Neuronal stem cell (in vitro differentiated cells): ENCODE measurements at regions not wholly inside any gene's neighbourhood (a gene's known extent, or its start where the extent isn't known, plus 50 kb on each side); places are given as distances from the start of the nearest gene placed in this dataset.

Source experiments
- DNase-seq: peaks from one replicate; pipeline ENCODE4 v3.0.0-alpha.2; 2013; ENCODE audit warnings: low spot score
- H2AFZ ChIP-seq: one replicate; pipeline ENCODE4 v1.6.1; 2013; ENCODE audit warnings: mild to moderate bottlenecking, low read length, inconsistent platforms
- H2AK5ac ChIP-seq: 2 replicates; pipeline ENCODE4 v1.6.1; 2013; ENCODE audit warnings: low read depth, mild to moderate bottlenecking, inconsistent platforms, low read length, moderate library complexity, mixed read lengths
- H2BK120ac ChIP-seq: 2 replicates; pipeline ENCODE4 v1.6.1; 2013; ENCODE audit warnings: low read depth, mild to moderate bottlenecking, inconsistent platforms, low read length, moderate library complexity, mixed read lengths
- H2BK12ac ChIP-seq: one replicate; pipeline ENCODE4 v1.6.1; 2013; ENCODE audit warnings: low read length, inconsistent platforms
- H2BK15ac ChIP-seq: 2 replicates; pipeline ENCODE4 v1.6.1; 2013; ENCODE audit warnings: mild to moderate bottlenecking, low read length, inconsistent platforms, mixed read lengths
- H2BK5ac ChIP-seq: one replicate; pipeline ENCODE4 v1.6.1; 2013; ENCODE audit warnings: inconsistent platforms, mild to moderate bottlenecking, low read length, moderate library complexity
- H3K14ac ChIP-seq: one replicate; pipeline ENCODE4 v1.6.1; 2013; ENCODE audit warnings: low read length, inconsistent platforms
- H3K18ac ChIP-seq: 2 replicates; pipeline ENCODE4 v1.6.1; 2013; ENCODE audit warnings: low read length, inconsistent platforms
- H3K23ac ChIP-seq: 2 replicates; pipeline ENCODE4 v1.6.1; 2013; ENCODE audit warnings: low read depth, mild to moderate bottlenecking, mixed read lengths, low read length, inconsistent platforms; ENCODE audit not compliant: poor library complexity
- H3K27ac ChIP-seq: replicated peaks from 3 replicates; pipeline ENCODE4 v1.5.1; 2013; ENCODE audit warnings: low read length, inconsistent platforms
- H3K27me3 ChIP-seq, 3 experiments: 2 replicates each; pipeline ENCODE4 v1.6.1; 2013; ENCODE audit warnings: low read length in 3 of 3, mild to moderate bottlenecking in 2 of 3, inconsistent platforms in 1 of 3, low read depth in 1 of 3, mixed read lengths in 1 of 3, moderate library complexity in 1 of 3; ENCODE audit not compliant: control insufficient read depth in 3 of 3, insufficient read depth in 3 of 3
- H3K36me3 ChIP-seq, 2 donors: replicated peaks in 1 of 2; 2 replicates each; pipeline ENCODE4 v1.6.1; 2013; ENCODE audit warnings: low read length in 2 of 2; ENCODE audit not compliant: control insufficient read depth in 2 of 2, insufficient read depth in 2 of 2
- H3K4ac ChIP-seq: 2 replicates; pipeline ENCODE4 v1.6.1; 2013; ENCODE audit warnings: inconsistent platforms, mild to moderate bottlenecking, low read length, moderate library complexity
- H3K4me1 ChIP-seq, 2 donors: 1 replicate in 1 of 2; 2 replicates in 1 of 2; pipeline ENCODE4 v1.6.1; 2013; ENCODE audit warnings: low read length in 2 of 2, low read depth in 1 of 2; ENCODE audit not compliant: control insufficient read depth in 2 of 2, insufficient read depth in 1 of 2
- H3K4me2 ChIP-seq: one replicate; pipeline ENCODE4 v1.6.1; 2013; ENCODE audit warnings: mild to moderate bottlenecking, low read length, inconsistent platforms; ENCODE audit not compliant: insufficient read depth, poor library complexity, severe bottlenecking
- H3K4me3 ChIP-seq, 2 donors: 2 replicates each; pipeline ENCODE4 v1.5.1; 2013; ENCODE audit warnings: low read length in 2 of 2, mild to moderate bottlenecking in 2 of 2, inconsistent platforms in 1 of 2, moderate library complexity in 1 of 2
- H3K79me1 ChIP-seq: one replicate; pipeline ENCODE4 v1.6.1; 2013; ENCODE audit warnings: low read depth, mild to moderate bottlenecking, inconsistent platforms, low read length, moderate library complexity
- H3K9ac ChIP-seq: one replicate; pipeline ENCODE4 v1.6.1; 2013; ENCODE audit warnings: mild to moderate bottlenecking, low read depth, low read length, inconsistent platforms; ENCODE audit not compliant: poor library complexity
- H3K9me3 ChIP-seq, 2 donors: replicated peaks in 1 of 2; 2 replicates each; pipeline versions ENCODE3 to v1.6.1; 2013; ENCODE audit warnings: low read length in 2 of 2, mild to moderate bottlenecking in 2 of 2, inconsistent platforms in 1 of 2, low read depth in 1 of 2, mixed read lengths in 1 of 2, moderate library complexity in 1 of 2; ENCODE audit not compliant: control insufficient read depth in 2 of 2, insufficient read depth in 1 of 2
- H4K8ac ChIP-seq: one replicate; pipeline ENCODE4 v1.6.1; 2013; ENCODE audit warnings: low read depth, mild to moderate bottlenecking, inconsistent platforms, low read length, moderate library complexity
- H4K91ac ChIP-seq: one replicate; pipeline ENCODE4 v1.6.1; 2013; ENCODE audit warnings: low read length, low read depth, mild to moderate bottlenecking, inconsistent platforms; ENCODE audit not compliant: poor library complexity
- WGBS, 2 donors: extraction: QIAGEN DNeasy Blood & Tissue Kit; methylation state at CpG; one replicate each; pipeline ENCODE4 v1.1.7; 2013; ENCODE audit warnings: missing lambda C conversion rate in 2 of 2, mixed read lengths in 1 of 2; ENCODE audit not compliant: insufficient read length in 2 of 2, insufficient replicate concordance in 1 of 2; ENCODE audit errors: extremely low coverage in 2 of 2; 5-methylcytosine and 5-hydroxymethylcytosine counted together

DNA sequence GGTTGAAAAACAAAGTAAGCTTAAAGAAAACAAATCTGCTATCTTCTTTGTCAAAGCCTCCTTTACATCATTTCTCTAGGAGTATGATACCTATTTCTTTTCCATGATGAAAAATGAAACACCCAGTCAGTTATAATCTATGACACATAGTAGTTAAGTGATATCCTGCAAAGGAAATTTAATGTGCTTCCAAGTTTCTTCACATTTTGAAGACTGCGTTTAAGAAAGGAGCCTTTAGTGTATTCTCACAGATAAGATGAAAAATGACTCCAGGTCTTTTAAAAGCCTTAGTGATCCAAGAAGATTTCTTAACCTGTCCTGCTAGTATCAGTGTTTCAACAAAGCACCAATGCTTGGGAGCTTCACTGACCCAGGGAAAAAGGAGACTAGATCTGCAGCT lies 356.7 kb downstream of the CCDC85A start:
- Histone ChIP-seq H4K91ac (no peak overlapping the region), H3K4me3 (no peak overlapping the region), H3K4me2 (no peak overlapping the region), H3K9ac (no peak overlapping the region), H2BK15ac (no peak overlapping the region), H3K79me1 (no peaks in the 10 kb centered on the region), H3K18ac (no peak overlapping the region), H3K9me3 (no peaks in the 10 kb centered on the region), H3K27ac (no peak overlapping the region), H3K36me3 (no peaks in the 10 kb centered on the region), H4K8ac (no peak overlapping the region), H2AK5ac (no peak overlapping the region), H2AFZ (no peak overlapping the region), H2BK120ac (no peak overlapping the region), H3K23ac (no peak overlapping the region), H2BK5ac (no peak overlapping the region), H3K14ac (no peak overlapping the region), H3K4me1 (no peaks in the 10 kb centered on the region), H2BK12ac (no peak overlapping the region), H3K4ac (no peak overlapping the region), H3K27me3 (no peaks in the 10 kb centered on the region)
- no peak for DNase-seq
- WGBS, 2 donors: no CpG with 5 or more reads among the region's 1 CpG

DNA sequence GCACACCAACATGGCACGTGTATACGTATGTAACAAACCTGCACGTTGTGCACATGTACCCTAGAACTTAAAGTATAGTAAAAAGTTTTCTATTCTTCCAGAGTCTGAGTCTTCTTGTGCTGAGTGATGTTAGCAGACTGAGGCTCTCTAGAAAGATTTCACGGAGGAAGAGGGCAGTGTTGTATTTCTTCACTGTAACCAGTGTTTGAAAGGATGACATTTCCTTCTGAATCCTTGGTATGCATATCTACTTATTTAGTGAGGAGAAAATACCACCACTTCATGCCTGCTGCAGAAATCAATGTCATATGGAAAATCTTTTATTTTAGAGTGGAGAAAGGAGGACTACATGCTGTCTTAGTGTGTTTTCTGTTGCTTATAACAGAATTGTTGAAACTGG lies 357.1 kb downstream of the CCDC85A start:
- H2BK120ac ChIP-seq: no peak overlapping the region
- no peak overlapping the region for H3K18ac ChIP-seq
- no peaks in the 10 kb centered on the region for H3K27me3 ChIP-seq
- no peak overlapping the region for H4K91ac ChIP-seq
- no peaks in the 10 kb centered on the region for H3K36me3 ChIP-seq
- H3K23ac ChIP-seq: no peak overlapping the region
- no peak overlapping the region for H2BK15ac ChIP-seq
- WGBS, 2 donors: no CpG with 5 or more reads among the region's 4 CpGs
- no peak overlapping the region for H3K4ac ChIP-seq
- no peak overlapping the region for H3K4me3 ChIP-seq
- H3K9me3 ChIP-seq: no peaks in the 10 kb centered on the region
- no peak overlapping the region for H2AFZ ChIP-seq
- H3K4me1 ChIP-seq: no peaks in the 10 kb centered on the region
- H3K14ac ChIP-seq: no peak overlapping the region
- no peak overlapping the region for H2BK5ac ChIP-seq
- H2BK12ac ChIP-seq: no peak overlapping the region
- no peak overlapping the region for H3K27ac ChIP-seq
- DNase-seq: no peak
- no peaks in the 10 kb centered on the region for H3K79me1 ChIP-seq
- H3K4me2 ChIP-seq: no peak overlapping the region
- no peak overlapping the region for H2AK5ac ChIP-seq
- H3K9ac ChIP-seq: no peak overlapping the region
- no peak overlapping the region for H4K8ac ChIP-seq

DNA sequence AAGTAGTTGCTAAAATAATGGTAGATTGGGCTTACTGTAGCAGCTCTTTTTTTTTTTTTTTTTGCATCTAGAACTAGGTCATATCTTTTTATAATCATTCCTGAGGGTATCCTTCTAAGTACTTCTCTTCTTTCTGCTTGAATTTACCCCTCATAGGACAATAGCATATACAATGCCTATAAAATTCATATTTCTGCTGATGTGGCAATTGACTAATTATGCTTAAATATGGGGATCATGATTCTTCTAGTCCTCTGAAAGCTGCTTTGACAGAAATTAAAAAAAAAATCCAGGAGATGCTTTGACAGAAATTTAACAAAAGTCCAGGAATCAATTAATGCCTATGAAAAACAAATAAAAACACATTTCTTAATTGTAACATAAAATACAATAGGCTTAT lies 358.4 kb downstream of the CCDC85A start:
- no peak overlapping the region for H3K4me2 ChIP-seq
- no peak overlapping the region for H3K18ac ChIP-seq
- H3K4me3 ChIP-seq: no peak overlapping the region
- no peak overlapping the region for H2BK5ac ChIP-seq
- no peak overlapping the region for H3K27ac ChIP-seq
- no peaks in the 10 kb centered on the region for H3K36me3 ChIP-seq
- H3K23ac ChIP-seq: no peak overlapping the region
- H3K4ac ChIP-seq: no peak overlapping the region
- no peak overlapping the region for H2AFZ ChIP-seq
- H3K27me3 ChIP-seq: no peaks in the 10 kb centered on the region
- no peak overlapping the region for H2BK12ac ChIP-seq
- no peak overlapping the region for H4K91ac ChIP-seq
- H3K9ac ChIP-seq: no peak overlapping the region
- H4K8ac ChIP-seq: no peak overlapping the region
- no peak overlapping the region for H2BK120ac ChIP-seq
- no peak overlapping the region for H2BK15ac ChIP-seq
- no peak overlapping the region for H3K14ac ChIP-seq
- H3K4me1 ChIP-seq: no peaks in the 10 kb centered on the region
- no peak for DNase-seq
- no peaks in the 10 kb centered on the region for H3K79me1 ChIP-seq
- no peak overlapping the region for H2AK5ac ChIP-seq
- no peaks in the 10 kb centered on the region for H3K9me3 ChIP-seq

DNA sequence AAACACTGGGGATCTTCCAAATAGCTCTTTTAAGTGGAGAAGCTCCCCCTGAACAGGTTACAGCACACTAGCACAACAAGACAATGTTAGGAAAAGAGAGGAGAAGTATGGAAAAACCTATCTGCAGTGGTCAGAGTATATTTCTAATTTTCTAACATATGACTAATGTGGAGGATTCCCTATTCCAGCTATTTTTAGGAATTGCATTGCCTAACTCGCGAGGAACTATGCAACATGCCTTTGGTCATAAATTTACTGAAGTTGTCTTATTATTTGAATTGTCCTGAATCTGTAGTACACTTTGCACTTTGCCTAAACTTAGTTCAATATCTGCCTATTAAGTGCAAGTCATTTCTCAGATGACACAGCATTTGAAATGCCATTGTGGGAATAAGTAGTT lies 381.4 kb downstream of the CCDC85A start:
- Histone ChIP-seq H2AK5ac (no peak overlapping the region), H3K23ac (no peak overlapping the region), H4K8ac (no peak overlapping the region), H3K9ac (no peak overlapping the region), H2BK120ac (no peak overlapping the region), H2BK5ac (no peak overlapping the region), H2BK12ac (no peak overlapping the region), H3K4me1 (no peaks in the 10 kb centered on the region), H4K91ac (no peak overlapping the region), H3K4ac (no peak overlapping the region), H3K27me3 (peaks cover 0 to 4% (median 0%) of the 10 kb centered on the region in 3 experiments), H3K4me2 (no peak overlapping the region), H3K27ac (no peak overlapping the region), H3K14ac (no peak overlapping the region), H3K4me3 (no peak overlapping the region), H3K9me3 (no peaks in the 10 kb centered on the region), H3K79me1 (no peaks in the 10 kb centered on the region), H2AFZ (no peak overlapping the region), H2BK15ac (no peak overlapping the region), H3K36me3 (no peaks in the 10 kb centered on the region), H3K18ac (no peak overlapping the region)
- no peak for DNase-seq
- no CpG with 5 or more reads among the region's 2 CpGs for WGBS, 2 donors
